HepG2 (cell line): ENCODE measurements at regions not wholly inside any gene's neighbourhood (a gene's known extent, or its start where the extent isn't known, plus 50 kb on each side); places are given as distances from the start of the nearest gene placed in this dataset.

Source experiments
- ATAC-seq: fragments of 200-7000 bp; cut with Tn5 transposase; 3 replicates; pipeline ENCODE4 v1.9.1; 2020; ENCODE audit warnings: mild to moderate bottlenecking, moderate library complexity
- BruUV-seq: library from RNA; stranded (reverse); fragments of 400-500 nt; replicated peaks from 2 replicates; lab custom pipeline; 2021; lab: Mats Ljungman, UMichigan
- CTCF ChIA-PET: fragments of 300-600 bp; formaldehyde crosslinking; extraction: SDS; loops from one replicate; lab custom pipeline; 2021; ENCODE audit warnings: low total read pairs, inconsistent platforms, low intra/inter-chr PET ratio; lab: Yijun Ruan, JAX
- POLR2A ChIA-PET: fragments of 350-600 bp; sonication (Branson Sonifier 250); formaldehyde crosslinking; loops from one replicate; lab custom pipeline; 2020; ENCODE audit warnings: antibody characterized with exemption, inconsistent platforms; lab: Yijun Ruan, JAX
- DNase-seq: peaks from one replicate; pipeline ENCODE4 v3.0.0-alpha.2; 2015; ENCODE audit warnings: low spot score
- FAIRE-seq: peaks from 3 replicates; lab custom pipeline; 2011; peaks lifted over from hg19 to GRCh38; lab: Jason Lieb, UNC
- H2AFZ ChIP-seq: one replicate; pipeline ENCODE4 v1.6.1; 2011; ENCODE audit warnings: low read length, inconsistent platforms
- H3K27ac ChIP-seq: fragments of 300-600 bp; 3 replicates; pipeline ENCODE4 v1.8.0; 2011; ENCODE audit warnings: mixed run types, mild to moderate bottlenecking, mixed read lengths, low read length, inconsistent platforms; ENCODE audit not compliant: insufficient read depth; ENCODE audit errors: extremely low read length
- H3K27me3 ChIP-seq, 2 experiments: fragments of 200-600 bp in 1 of 2; 2 replicates in 1 of 2; 3 replicates in 1 of 2; pipeline versions ENCODE4 v1.6.0 to v1.8.0; 2011; ENCODE audit warnings: low read length in 2 of 2, mild to moderate bottlenecking in 2 of 2, moderate library complexity in 2 of 2, inconsistent platforms in 1 of 2; ENCODE audit not compliant: insufficient read depth in 2 of 2, control insufficient read depth in 1 of 2
- H3K36me3 ChIP-seq, 2 experiments: fragments of 200-600 bp in 1 of 2; replicated peaks in 1 of 2; 2 replicates in 1 of 2; 3 replicates in 1 of 2; pipeline versions ENCODE4 v1.5.1 to v1.8.0; 2011; ENCODE audit warnings: low read length in 2 of 2, inconsistent platforms in 1 of 2; ENCODE audit not compliant: insufficient read depth in 2 of 2, control insufficient read depth in 1 of 2
- H3K4me1 ChIP-seq: 2 replicates; pipeline ENCODE4 v1.5.1; 2012; ENCODE audit warnings: low read length, inconsistent platforms; ENCODE audit not compliant: insufficient read depth
- H3K4me2 ChIP-seq: 2 replicates; pipeline ENCODE4 v1.6.0; 2011; ENCODE audit warnings: low read depth, low read length, inconsistent platforms
- H3K4me3 ChIP-seq, 3 experiments: fragments of 200-600 bp in 1 of 3; sonication (generic), shearing (Covaris generic) in 1 of 3; replicated peaks in 1 of 3; 2 replicates each; pipeline ENCODE4 v1.5.1; 2011 to 2016; ENCODE audit warnings: low read length in 3 of 3, inconsistent platforms in 2 of 3, low read depth in 2 of 3, mild to moderate bottlenecking in 2 of 3, control low read depth in 1 of 3, mixed read lengths in 1 of 3; ENCODE audit not compliant: insufficient read depth in 1 of 3
- H3K79me2 ChIP-seq: one replicate; pipeline ENCODE4 v1.6.1; 2011; ENCODE audit warnings: low read length, inconsistent platforms; ENCODE audit not compliant: insufficient read depth
- H3K9ac ChIP-seq: 2 replicates; pipeline ENCODE4 v1.6.0; 2011; ENCODE audit warnings: mild to moderate bottlenecking, low read depth, low read length, inconsistent platforms; ENCODE audit not compliant: insufficient read depth
- H3K9me3 ChIP-seq: 2 replicates; pipeline ENCODE4 v1.5.1; 2012; ENCODE audit warnings: mild to moderate bottlenecking, low read length
- H4K20me1 ChIP-seq: 2 replicates; pipeline ENCODE4 v1.6.0; 2011; ENCODE audit warnings: inconsistent platforms, mild to moderate bottlenecking, low read length, moderate library complexity; ENCODE audit not compliant: insufficient read depth
- MEF2D ChIP-seq: sonication (generic); formaldehyde crosslinking; IDR thresholded peaks from 2 replicates; pipeline ENCODE4 v1.5.1; 2020; ENCODE audit warnings: mild to moderate bottlenecking, missing genetic modification reagents
- SMAD3 ChIP-seq: sonication (generic); formaldehyde crosslinking; IDR thresholded peaks from 2 replicates; pipeline ENCODE4 v1.4.0; 2020; ENCODE audit warnings: missing genetic modification reagents
- TRIM22 ChIP-seq: fragments of 450-650 bp; IDR thresholded peaks from 2 replicates; pipeline ENCODE4 v1.6.1; 2017
- ZBTB10 ChIP-seq: sonication (generic); formaldehyde crosslinking; IDR thresholded peaks from 2 replicates; pipeline ENCODE4 v1.4.0; 2020; ENCODE audit warnings: missing genetic modification reagents, borderline replicate concordance
- ZKSCAN8 ChIP-seq: IDR thresholded peaks from 2 replicates; pipeline ENCODE4 v1.6.1; 2016; ENCODE audit warnings: borderline replicate concordance, missing genetic modification reagents, missing compliant biosample characterization
- ZNF101 ChIP-seq: sonication (generic); formaldehyde crosslinking; IDR thresholded peaks from 2 replicates; pipeline ENCODE4 v1.4.0; 2020; ENCODE audit warnings: mild to moderate bottlenecking, low read depth, missing genetic modification reagents, borderline replicate concordance
- ZNF276 ChIP-seq: sonication (generic); formaldehyde crosslinking; IDR thresholded peaks from 2 replicates; pipeline ENCODE4 v1.4.0; 2020; ENCODE audit warnings: mild to moderate bottlenecking, low read depth, missing genetic modification reagents
- ZNF570 ChIP-seq: sonication (generic); formaldehyde crosslinking; IDR thresholded peaks from 2 replicates; pipeline ENCODE4 v1.4.0; 2020; ENCODE audit warnings: mild to moderate bottlenecking, missing genetic modification reagents, borderline replicate concordance
- ZNF776 ChIP-seq: sonication (generic); formaldehyde crosslinking; IDR thresholded peaks from 2 replicates; pipeline ENCODE4 v1.4.0; 2020; ENCODE audit warnings: mild to moderate bottlenecking, missing genetic modification reagents
- WGBS: methylation state at CpG from one replicate; pipeline ENCODE4 v1.1.6; 2017; ENCODE audit warnings: low lambda C conversion rate; 5-methylcytosine and 5-hydroxymethylcytosine counted together
- in situ Hi-C: cut with HindIII; loops from 2 replicates; pipeline ENCODE4 v1.10.0; 2017; ENCODE audit warnings: low pct_unique_long_range_greater_than_20kb; ENCODE audit not compliant: extremely low pct_ligation_motif_present
- intact Hi-C: fragments of 100-400 bp; cut with micrococcal nuclease; formaldehyde crosslinking; loops from one replicate; pipeline ENCODE4 v1.10.0; 2022; ENCODE audit not compliant: unreplicated experiment

DNA sequence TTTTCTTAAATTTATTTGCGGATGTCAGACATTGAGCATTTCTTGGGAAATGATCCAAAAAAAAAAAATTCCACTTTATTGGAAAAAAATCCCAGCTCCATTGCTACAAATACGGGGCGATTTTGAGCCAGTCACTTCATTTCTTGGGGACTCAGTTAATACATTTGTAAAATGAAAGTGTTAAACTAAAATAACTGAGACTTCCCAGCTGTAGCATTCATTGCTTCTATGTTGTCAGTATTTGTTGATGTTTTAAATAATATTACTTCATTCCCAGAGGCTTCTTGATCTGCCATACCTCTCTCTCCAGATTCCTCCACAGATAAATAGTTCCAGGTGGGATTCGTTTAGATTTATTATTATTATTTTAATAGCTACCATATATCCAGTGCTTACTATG lies 77.1 kb upstream of the HS3ST3A1 start:
- no peak overlapping the region for H3K9ac ChIP-seq
- no peak overlapping the region for H2AFZ ChIP-seq
- POLR2A ChIA-PET = no interaction called here
- H4K20me1 ChIP-seq = no peaks in the 10 kb centered on the region
- ATAC-seq = no peak
- no peaks in the 10 kb centered on the region for H3K79me2 ChIP-seq
- TF ChIP-seq ZNF276 (no peak), ZKSCAN8 (no peak), ZNF570 (CRISPR knock-in tag) (no peak), ZNF101 (CRISPR knock-in tag) (no peak), ZNF776 (CRISPR knock-in tag) (no peak), ZBTB10 (no peak), MEF2D (CRISPR knock-in tag) (no peak), TRIM22 (no peak), SMAD3 (CRISPR knock-in tag) (no peak)
- no peak overlapping the region for H3K4me3 ChIP-seq
- H3K9me3 ChIP-seq = no peaks in the 10 kb centered on the region
- CTCF ChIA-PET = no interaction called here
- no peaks in the 10 kb centered on the region for H3K4me1 ChIP-seq
- 11% methylated on average over 4 of the region's 4 CpGs for WGBS
- 0 out of 5 replicates have a peak, but pooled peaks cover 0 to 4% of the 10 kb centered on the region in 2 experiments for H3K27me3 ChIP-seq
- H3K27ac ChIP-seq = no peak overlapping the region
- H3K4me2 ChIP-seq = no peak overlapping the region
- FAIRE-seq = no peak
- H3K36me3 ChIP-seq = no peaks in the 10 kb centered on the region
- no peak for DNase-seq
- intact Hi-C loops (no loop called here), in situ Hi-C loops (no loop called here)
- no TSS peak for BruUV-seq
